ENCODE measurements at regions not wholly inside any gene's neighbourhood (a gene's known extent, or its start where the extent isn't known, plus 50 kb on each side); places are given as distances from the start of the nearest gene placed in this dataset. TPM values are rescaled to one million over a fixed set of nuclear protein-coding genes. Genes with fewer than 3 reads are reported as not detected.
A peak's percentile ranks its signal among the peaks of the same experiment; 100 is the strongest.

DNA sequence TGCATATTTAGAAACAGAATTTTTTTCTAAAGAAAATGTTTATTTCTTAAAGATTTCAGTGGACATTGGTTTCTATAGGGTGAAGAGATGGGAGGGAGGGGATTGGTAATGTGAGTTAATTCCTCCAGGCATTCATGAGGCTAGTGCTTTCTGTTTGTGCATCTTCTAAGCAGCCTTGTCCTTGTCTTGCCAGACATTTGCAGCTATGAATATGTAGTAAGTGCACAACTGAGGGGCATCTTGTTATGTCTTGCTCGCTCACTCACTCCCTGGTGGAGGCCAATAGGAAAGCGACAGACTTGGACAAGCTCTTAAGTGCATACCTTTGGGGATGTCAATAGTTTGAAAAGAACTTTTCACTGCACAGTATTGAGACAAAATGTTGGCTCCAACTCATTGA is 92.5 kb upstream of the ATP10A start:
- no peak for DNase-seq

DNA sequence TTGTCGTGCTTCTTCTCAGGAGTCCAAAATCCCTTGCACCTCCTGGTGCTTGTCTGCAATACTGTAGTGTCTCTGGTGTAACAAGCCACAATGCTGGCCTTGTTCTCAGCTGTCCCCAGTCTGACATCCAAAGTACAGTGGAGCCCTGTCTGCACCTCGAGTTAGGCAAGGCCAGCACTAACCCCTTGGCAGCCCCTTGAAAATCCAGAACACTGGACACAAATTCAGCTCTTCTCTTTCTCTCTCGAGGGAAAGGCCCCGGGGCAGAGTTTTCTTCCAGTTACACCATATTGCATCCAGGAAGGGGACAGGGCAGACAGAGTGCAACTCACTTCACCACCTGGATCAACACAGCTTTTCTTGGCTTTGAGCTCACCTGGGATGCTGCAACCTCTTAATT is 91.3 kb upstream of the ATP10A start:
- no peak for DNase-seq

DNA sequence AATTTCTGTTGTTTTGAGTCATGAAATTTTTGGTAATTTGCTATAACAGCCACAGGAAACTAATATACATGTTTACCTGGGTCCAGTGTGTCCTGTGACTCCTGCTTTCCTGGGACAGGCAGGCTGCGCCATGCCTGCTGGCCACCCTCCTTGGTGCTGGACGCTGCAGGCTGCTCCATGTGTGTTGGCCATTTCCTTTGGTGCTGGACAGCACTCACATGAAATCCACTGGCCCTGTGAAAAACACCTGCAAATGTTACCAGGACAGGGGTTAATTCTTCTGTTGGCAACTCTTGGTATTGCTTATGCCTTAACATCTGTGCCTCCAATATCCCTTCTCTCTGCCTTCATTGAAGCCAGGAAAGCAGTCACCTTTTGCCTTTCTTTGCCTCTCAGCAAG is 86.9 kb upstream of the ATP10A start:
- no peak for DNase-seq

DNA sequence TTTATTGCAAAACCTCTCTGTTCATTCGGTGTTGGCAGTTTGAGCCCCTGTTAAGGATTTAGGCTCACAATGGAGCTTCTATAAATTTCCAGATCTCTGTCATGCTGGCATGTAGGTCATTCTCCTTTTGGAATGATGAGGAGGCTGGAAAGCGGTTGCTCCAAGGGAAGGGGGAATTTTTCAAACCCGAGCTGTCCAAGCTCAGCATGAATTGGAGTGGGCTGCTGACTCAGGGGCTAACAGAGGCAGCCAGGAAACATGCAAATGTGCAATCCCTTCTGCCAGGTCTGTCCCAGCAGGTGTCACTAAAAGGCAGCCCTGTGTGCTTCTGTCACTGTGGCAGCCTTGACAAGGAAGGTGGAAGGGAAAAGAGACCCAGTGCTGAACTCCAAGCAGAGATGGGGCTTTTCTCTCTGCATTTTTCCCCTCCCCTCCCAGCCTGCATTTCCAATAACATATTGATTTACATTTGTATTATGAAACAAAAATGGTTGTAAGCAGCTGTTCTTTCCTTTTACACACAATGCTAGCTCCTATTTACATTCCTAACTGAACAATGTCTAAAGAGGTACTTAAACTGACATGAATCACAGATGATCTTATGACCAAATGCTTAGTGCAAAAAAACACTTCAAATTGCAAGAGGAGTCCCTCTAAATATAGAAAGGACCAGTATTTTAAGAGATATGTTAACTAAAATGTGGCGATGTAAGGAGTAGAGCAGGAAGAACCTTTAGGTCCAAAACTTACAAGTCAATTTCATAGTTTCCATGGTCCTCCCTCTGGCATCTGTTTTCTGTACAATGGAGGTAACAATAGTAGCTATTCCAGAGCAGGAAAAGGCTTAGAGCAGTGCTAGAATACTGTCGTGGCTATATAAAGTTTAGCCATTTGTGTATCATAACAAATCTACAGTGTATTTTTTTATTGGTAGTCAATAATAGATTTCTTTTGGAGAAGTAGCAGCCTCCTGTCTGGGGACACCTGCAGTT is 84.5 kb upstream of the ATP10A start:
- DNase-seq = peak; percentile 10

DNA sequence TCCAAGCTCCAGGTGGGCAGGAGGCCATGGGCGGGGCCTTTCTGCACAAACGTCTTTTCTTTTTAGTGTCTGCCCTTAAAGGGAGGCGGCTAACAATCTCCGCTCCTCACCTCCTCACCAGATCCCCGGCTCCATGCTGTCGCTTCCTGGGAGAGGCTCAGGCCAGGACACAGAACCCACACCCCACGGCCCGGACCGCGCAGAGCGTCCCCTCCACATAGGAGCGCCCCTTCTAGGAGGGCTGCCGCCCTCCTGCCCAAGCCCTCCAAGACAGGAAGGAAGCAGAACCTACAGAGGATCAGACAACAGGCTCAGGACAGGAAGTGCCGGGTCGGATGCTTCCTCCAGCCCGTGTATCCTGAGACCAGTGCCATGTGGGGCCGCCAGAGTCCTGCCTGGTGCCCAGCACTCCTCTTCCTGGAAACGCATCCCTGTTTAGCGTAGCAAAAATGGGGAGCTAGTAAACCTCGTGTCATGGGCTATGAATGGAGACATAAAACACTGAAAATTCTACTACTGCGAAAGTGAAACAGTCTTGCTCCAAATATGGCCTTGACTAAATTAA is 83.2 kb upstream of the ATP10A start:
- no peak for DNase-seq

DNA sequence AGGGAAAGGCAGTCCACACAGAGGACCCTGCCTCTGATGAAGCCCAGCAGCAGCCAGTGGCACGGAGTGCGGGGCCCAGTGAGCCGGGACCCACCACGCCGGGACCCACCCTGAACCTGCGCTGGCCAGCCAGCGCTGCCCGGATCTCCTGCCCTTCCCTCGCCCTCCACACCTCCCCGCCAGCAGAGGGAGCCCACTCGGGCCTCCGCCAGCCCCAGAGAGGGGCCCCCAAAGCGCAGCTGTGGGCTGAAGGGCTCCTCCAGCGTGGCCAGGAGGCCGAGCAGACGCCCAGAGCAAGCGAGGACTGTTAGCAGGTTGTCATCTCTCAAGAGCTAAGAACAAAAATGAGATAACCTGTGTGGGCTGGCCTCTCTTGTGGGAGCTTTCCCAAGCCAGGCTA is 81.3 kb upstream of the ATP10A start:
- DNase-seq = no peak

DNA sequence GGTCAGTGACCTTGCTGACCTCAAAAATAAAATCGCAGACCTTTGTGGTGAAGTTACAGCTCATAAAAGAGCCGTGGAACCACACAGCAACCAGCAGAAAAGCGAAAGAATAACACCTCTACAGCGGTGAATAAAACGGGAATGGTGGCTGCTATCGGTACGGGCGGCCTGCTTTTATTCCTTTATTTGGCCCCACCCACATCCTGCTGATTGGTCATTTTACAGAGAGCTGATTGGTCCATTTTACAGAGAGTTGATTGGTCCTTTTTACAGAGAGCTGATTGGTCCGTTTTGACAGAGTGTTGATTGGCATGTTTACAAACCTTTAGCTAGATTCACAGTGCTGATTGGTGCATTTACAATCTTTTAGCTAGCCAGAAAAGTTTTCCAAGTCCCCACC is 80.7 kb upstream of the ATP10A start:
- no peak for DNase-seq

DNA sequence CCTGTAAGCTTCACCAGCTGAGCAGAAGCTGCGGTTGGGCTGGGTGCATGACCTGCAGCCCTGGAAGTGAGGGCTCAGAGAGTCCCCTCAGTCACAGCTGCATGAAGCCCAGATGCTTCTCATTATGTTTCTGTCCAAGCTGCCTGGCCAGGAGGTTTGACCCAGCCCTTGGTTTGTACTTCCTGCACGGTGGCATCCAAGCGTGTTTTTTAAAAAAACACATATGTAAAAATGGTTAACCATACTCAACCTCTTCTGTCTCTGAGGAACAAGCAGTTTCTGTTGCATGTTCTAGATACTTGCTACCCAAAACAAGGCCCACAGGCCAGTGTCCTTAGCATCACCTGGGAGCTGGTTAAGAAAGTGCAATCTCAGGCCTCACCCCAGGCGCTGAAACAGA is 76.0 kb upstream of the ATP10A start:
- DNase-seq = no peak

DNA sequence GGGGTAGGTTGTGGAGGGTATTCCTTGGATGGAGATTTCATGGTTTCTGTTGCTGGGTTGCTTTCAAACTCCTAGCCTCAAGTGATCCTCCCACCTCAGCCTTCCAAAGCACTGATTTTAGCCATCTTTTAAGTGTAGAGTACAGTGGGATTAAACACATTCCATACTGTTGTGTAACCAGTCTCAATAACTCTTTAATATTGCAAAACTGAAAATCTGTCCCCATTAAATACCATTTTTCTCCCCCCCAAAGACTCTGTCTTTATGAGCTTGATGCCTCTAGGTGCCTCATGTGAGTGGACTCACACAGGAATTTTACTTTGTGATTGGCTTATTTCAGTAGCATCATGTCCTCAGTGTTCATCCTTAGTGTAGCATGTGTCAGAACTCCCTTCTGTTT is 74.7 kb upstream of the ATP10A start:
- no peak for DNase-seq

DNA sequence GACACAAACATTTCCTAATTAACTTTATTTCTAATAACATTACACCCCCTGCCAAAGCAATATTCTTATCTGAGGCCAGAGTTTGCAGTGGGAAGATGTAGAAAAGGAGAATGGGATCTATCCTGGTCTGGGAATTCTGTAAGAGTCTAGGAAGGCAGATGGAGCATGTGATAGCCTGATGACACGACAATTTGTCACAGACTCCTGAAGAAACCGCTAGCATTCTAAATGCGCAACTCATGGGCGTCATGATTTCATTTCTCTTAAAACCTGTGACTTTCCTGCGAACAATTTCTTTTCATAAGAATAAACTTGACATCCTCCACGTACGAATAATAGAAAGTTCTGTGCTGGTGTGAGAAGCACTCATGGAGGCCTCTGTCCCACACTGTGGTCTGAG is 72.9 kb upstream of the ATP10A start:
- DNase-seq = no peak

DNA sequence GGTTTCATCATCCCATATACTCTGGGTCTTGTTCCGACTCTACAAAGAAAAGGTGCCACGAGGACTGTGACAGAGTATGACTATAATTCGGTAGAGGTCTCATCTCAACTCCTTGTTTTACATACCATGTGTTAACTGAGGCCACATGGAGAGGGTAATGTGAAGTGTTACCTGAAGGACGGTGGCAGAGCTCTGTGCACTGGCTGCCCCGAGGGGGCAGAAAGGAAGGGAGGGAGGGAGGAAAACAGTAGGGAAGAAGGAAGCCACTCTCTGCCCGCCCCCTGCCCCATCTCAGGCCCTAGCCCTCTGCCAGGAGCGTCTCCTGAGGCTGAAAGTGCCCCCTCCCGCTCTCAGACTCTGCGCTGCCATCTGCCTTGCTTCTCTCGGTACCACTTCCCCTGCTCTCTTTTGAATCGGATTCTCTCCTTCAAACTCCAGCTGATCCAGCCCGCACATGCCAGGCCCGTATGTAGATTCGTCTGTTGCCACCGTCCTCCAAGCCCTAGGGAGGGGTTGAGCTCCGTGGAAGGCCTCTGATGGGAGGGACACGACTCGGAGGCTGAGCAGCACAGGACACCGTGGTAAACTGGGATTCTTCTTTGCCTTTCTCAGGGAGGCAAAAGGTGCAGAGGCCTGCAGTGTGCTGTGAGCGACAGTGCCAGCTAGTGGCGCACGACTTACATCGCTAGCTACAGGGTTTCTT is 70.5 kb upstream of the ATP10A start:
- peak; percentile 29 for DNase-seq

DNA sequence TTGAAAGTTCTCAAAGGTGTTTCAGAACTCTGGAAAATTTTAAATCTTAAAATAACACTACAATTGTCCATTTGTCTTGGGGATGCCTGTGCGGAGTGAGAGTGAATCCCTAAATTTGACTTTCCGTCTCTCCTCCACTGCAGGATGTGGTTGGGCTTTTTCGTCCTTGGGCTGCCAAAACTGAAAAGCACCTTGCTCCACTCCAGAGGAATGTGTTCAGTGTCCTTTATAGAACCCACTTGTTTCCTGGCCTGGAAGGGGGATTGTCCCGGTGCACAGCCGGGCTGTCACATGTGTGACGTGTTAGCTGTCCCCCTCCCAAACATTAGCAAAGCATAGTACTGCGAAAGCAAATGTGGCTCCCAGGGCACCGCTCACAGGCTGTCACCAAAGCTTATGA is 69.6 kb upstream of the ATP10A start:
- DNase-seq = no peak

DNA sequence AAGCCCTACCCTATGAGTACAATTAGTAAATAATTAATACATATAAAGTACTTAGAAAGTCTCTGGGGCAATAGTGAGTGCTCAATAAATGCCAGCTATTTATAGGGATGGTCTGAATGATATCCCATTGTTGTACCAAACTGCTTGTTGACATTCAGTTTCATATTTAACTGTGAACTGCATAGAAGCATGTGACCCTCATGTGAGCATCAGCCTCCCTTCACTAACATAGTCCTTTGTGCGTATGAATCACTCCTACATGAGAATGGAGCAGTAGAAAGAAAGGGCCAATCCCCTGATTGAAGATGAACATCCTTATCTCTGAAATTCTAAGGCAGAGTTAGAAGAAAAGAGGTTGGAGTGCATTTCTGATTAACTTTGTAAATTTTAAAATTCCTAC is 68.7 kb upstream of the ATP10A start:
- DNase-seq = no peak

DNA sequence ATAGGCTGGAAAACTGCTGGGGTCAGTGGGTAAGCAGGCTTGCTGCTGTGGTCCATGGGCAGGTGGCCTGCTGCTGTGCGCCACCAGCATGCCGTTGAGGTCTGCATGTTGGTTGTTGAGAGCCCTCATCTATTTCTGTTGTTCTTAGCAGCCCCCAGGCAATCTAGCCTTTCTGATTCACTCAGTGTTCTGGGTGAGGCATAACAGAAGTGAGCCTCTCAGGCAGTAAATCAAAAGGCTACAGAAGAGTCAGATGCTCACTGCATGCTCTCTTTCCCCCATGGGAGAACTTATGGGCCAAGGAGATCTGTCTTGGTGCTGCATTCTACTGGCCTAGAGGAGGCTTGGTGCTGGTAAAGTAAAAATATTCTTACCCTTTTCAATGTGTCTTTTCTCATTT is 67.8 kb upstream of the ATP10A start:
- no peak for DNase-seq

Small RNA genes lying in the stretch of these regions (small RNA-seq; reads per million reads assigned to genes)
- gene RF00554 = not detected

Data from occipital lobe (tissue), 2 donors.